Neural progenitor cell (in vitro differentiated cells): ENCODE measurements at regions not wholly inside any gene's neighbourhood (a gene's known extent, or its start where the extent isn't known, plus 50 kb on each side); places are given as distances from the start of the nearest gene placed in this dataset.

Experiments used
- DNase-seq: peaks from one replicate; pipeline ENCODE4 v3.0.0-alpha.2; 2016; ENCODE audit warnings: low spot score
- H2AFZ ChIP-seq: fragments of 200-600 bp; sonication (generic); replicated peaks from 2 replicates; pipeline ENCODE4 v1.6.1; 2016; ENCODE audit warnings: antibody characterized with exemption
- H3F3A ChIP-seq: fragments of 200-600 bp; sonication (generic); 2 replicates; pipeline ENCODE4 v1.6.1; 2016; ENCODE audit warnings: antibody characterized with exemption, low read depth
- H3K27ac ChIP-seq: fragments of 200-600 bp; sonication (generic); 2 replicates; pipeline ENCODE4 v1.5.1; 2016; ENCODE audit warnings: mild to moderate bottlenecking
- H3K27me3 ChIP-seq: fragments of 200-600 bp; sonication (generic); 2 replicates; pipeline ENCODE4 v1.6.1; 2016; ENCODE audit warnings: mild to moderate bottlenecking, moderate library complexity
- H3K36me3 ChIP-seq: fragments of 200-600 bp; sonication (generic); 2 replicates; pipeline ENCODE4 v1.5.1; 2016
- H3K4me1 ChIP-seq: fragments of 200-600 bp; sonication (generic); 2 replicates; pipeline ENCODE4 v1.6.1; 2016; ENCODE audit warnings: mixed run types
- H3K4me2 ChIP-seq: fragments of 200-600 bp; sonication (generic); 2 replicates; pipeline ENCODE4 v1.6.1; 2016
- H3K4me3 ChIP-seq: fragments of 200-600 bp; sonication (generic); 2 replicates; pipeline ENCODE4 v1.5.1; 2016
- H3K79me2 ChIP-seq: fragments of 200-600 bp; sonication (generic); 2 replicates; pipeline ENCODE4 v1.6.1; 2016; ENCODE audit warnings: low read depth
- H3K9ac ChIP-seq: fragments of 200-600 bp; sonication (generic); 2 replicates; pipeline ENCODE4 v1.6.1; 2016
- H3K9me3 ChIP-seq: fragments of 200-600 bp; sonication (generic); 2 replicates; pipeline ENCODE4 v1.5.1; 2016; ENCODE audit warnings: low read depth
- H4K20me1 ChIP-seq: fragments of 200-600 bp; sonication (generic); 2 replicates; pipeline ENCODE4 v1.6.1; 2016; ENCODE audit warnings: low read depth
- H3K27ac Mint-ChIP-seq: 3 replicates; pipeline ENCODE4 v1.8.0; 2021; ENCODE audit warnings: mixed read lengths
- H3K27me3 Mint-ChIP-seq: 2 replicates; pipeline ENCODE4 v1.8.0; 2022; ENCODE audit warnings: low read depth, mild to moderate bottlenecking, inconsistent platforms, moderate library complexity, mixed read lengths; ENCODE audit not compliant: insufficient read depth
- H3K36me3 Mint-ChIP-seq: 3 replicates; pipeline ENCODE4 v1.8.0; 2021; ENCODE audit warnings: mixed read lengths
- H3K4me1 Mint-ChIP-seq: 3 replicates; pipeline ENCODE4 v1.8.0; 2021; ENCODE audit warnings: mixed read lengths
- H3K4me3 Mint-ChIP-seq: 3 replicates; pipeline ENCODE4 v1.8.0; 2021; ENCODE audit warnings: mild to moderate bottlenecking, moderate library complexity, mixed read lengths
- H3K9me3 Mint-ChIP-seq: 3 replicates; pipeline ENCODE4 v1.8.0; 2020; ENCODE audit warnings: mixed read lengths
- CTCF ChIP-seq: fragments of 200-600 bp; sonication (generic); IDR thresholded peaks from 2 replicates; pipeline ENCODE4 v1.5.1; 2017; ENCODE audit warnings: antibody characterized with exemption, mild to moderate bottlenecking
- EZH2 ChIP-seq: fragments of 200-600 bp; sonication (generic); IDR thresholded peaks from 2 replicates; pipeline ENCODE4 v1.6.1; 2017; ENCODE audit warnings: antibody characterized with exemption, mild to moderate bottlenecking, moderate library complexity
- EZH2phosphoT487 ChIP-seq: fragments of 200-600 bp; sonication (generic); IDR thresholded peaks from 2 replicates; pipeline ENCODE4 v1.6.1; 2017; ENCODE audit warnings: antibody characterized with exemption

DNA sequence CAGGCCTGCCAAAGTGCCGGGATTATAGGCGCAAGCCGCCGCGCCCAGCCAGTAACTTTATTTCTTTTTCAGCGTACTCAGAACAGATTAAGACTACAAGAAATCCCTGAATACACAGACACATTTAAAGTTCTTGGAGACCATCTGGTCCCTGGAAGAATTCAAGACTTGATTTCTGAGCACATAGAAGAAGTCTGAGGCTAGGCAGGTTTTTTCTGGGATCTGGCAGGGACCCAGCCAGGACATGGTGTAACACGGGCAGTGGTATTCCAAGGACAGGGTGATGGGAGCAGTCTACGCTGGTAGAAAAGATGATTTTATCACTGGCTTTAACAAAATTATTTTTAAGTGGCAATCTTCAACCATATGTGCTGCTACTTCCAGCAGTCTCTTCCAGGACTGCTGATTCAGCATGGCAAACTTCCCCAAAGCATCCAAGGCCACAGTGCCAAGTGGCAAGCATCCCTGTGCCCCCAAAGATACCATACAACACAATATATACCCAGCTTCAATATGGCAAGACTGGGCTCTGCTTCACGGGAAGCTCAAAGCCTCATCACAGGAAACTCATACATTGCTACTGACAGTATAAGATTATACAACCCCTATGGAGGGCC lies 105.2 kb upstream of the OR5AK2 start:
- Histone ChIP-seq H3K27ac (no peak overlapping the region), H3K4me1 (peaks cover 5% of the 10 kb centered on the region), H3K4me2 (no peak overlapping the region), H2AFZ (no peak overlapping the region), H3K36me3 (no peaks in the 10 kb centered on the region), H3K9ac (no peak overlapping the region), H3K27me3 (no peaks in the 10 kb centered on the region), H3K9me3 (no peaks in the 10 kb centered on the region), H4K20me1 (no peaks in the 10 kb centered on the region), H3K79me2 (no peaks in the 10 kb centered on the region), H3F3A (no peaks in the 10 kb centered on the region), H3K4me3 (no peak overlapping the region)
- DNase-seq = no peak
- Mint-ChIP-seq H3K27me3 (no peaks in the 10 kb centered on the region), H3K4me3 (no peak overlapping the region), H3K36me3 (no peaks in the 10 kb centered on the region), H3K4me1 (peaks cover 7% of the 10 kb centered on the region), H3K27ac (no peak overlapping the region), H3K9me3 (no peaks in the 10 kb centered on the region)
- no peak for TF ChIP-seq EZH2
- no peak for TF ChIP-seq EZH2phosphoT487
- TF ChIP-seq CTCF = no peak

DNA sequence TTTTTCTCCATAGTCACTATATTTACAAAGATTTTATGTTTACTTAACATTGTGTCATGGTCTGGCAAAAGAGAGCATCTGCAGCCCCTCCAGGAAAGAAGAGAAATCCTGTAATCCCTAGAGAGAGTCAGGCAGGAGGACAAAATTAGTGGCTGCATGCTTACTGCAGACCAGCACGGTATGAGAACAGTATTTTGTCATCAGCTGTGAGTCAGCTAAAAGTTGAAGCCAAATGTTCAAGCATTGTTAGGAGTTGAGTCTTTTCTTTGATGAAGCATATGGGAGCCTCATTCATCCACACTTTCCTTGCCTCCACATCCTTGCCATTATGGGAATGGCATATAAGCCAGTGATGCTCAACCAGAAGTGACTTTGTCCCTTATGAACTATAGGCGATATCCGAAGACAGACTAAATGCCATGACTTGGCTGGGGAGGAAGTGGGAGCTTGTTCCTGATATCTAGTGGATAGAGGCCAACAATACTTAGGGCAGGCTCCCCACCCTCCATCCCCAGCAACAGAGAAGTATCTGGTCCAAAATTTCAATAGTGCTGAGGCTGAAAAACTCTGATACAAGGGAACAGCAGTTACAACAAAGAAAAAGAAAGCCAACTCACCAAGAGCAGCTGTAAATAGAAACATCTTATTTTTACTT lies 112.0 kb upstream of the OR5AK2 start:
- no peak for DNase-seq
- Mint-ChIP-seq H3K27me3 (no peaks in the 10 kb centered on the region), H3K4me3 (no peak overlapping the region), H3K36me3 (no peaks in the 10 kb centered on the region), H3K4me1 (no peaks in the 10 kb centered on the region), H3K27ac (no peak overlapping the region), H3K9me3 (no peaks in the 10 kb centered on the region)
- Histone ChIP-seq H3F3A (no peaks in the 10 kb centered on the region), H3K27me3 (no peaks in the 10 kb centered on the region), H3K4me3 (no peak overlapping the region), H3K4me2 (no peak overlapping the region), H2AFZ (no peak overlapping the region), H4K20me1 (no peaks in the 10 kb centered on the region), H3K9ac (no peak overlapping the region), H3K9me3 (no peaks in the 10 kb centered on the region), H3K4me1 (no peaks in the 10 kb centered on the region), H3K36me3 (no peaks in the 10 kb centered on the region), H3K79me2 (no peaks in the 10 kb centered on the region), H3K27ac (no peak overlapping the region)
- TF ChIP-seq CTCF = no peak
- no peak for TF ChIP-seq EZH2
- no peak for TF ChIP-seq EZH2phosphoT487

GRCh38 chr11:56855217-56855616 lies 106.7 kb upstream of the OR9G4 start:
- Mint-ChIP-seq H3K27ac (no peak overlapping the region), H3K4me3 (no peak overlapping the region), H3K36me3 (no peaks in the 10 kb centered on the region), H3K4me1 (no peaks in the 10 kb centered on the region), H3K9me3 (no peaks in the 10 kb centered on the region), H3K27me3 (no peaks in the 10 kb centered on the region)
- Histone ChIP-seq H3K4me3 (no peak overlapping the region), H2AFZ (no peak overlapping the region), H3K4me1 (no peaks in the 10 kb centered on the region), H3K36me3 (no peaks in the 10 kb centered on the region), H3K9ac (no peak overlapping the region), H3K4me2 (no peak overlapping the region), H4K20me1 (no peaks in the 10 kb centered on the region), H3K27ac (no peak overlapping the region), H3K79me2 (no peaks in the 10 kb centered on the region), H3K27me3 (no peaks in the 10 kb centered on the region), H3K9me3 (no peaks in the 10 kb centered on the region), H3F3A (no peaks in the 10 kb centered on the region)
- TF ChIP-seq EZH2 (no peak), CTCF (no peak), EZH2phosphoT487 (no peak)
- DNase-seq = no peak
